Right lung (tissue), 2 donors: ENCODE measurements at regions not wholly inside any gene's neighbourhood (a gene's known extent, or its start where the extent isn't known, plus 50 kb on each side); places are given as distances from the start of the nearest gene placed in this dataset.
A peak's percentile ranks its signal among the peaks of the same experiment; 100 is the strongest.

Experiments used
- DNase-seq, 2 donors: peaks; one replicate each; pipeline ENCODE4 v3.0.0-alpha.2; 2013

- DNase-seq, result no peak
Observed at GRCh38 chr12:90899456-90900182, 55.4 kb downstream of the CCER1 start.

GRCh38 chr12:90897986-90898385 is 57.0 kb downstream of the CCER1 start:
- no peak for DNase-seq

- no peak for DNase-seq
Observed at GRCh38 chr12:90897316-90897715, 57.7 kb downstream of the CCER1 start.

- DNase-seq, result no peak
Observed at GRCh38 chr12:90896821-90897220, 58.2 kb downstream of the CCER1 start.

- DNase-seq, result no peak
Observed at GRCh38 chr12:90896164-90896563, 58.8 kb downstream of the CCER1 start.

- no peak for DNase-seq
Observed at GRCh38 chr12:90888316-90888715, 66.7 kb downstream of the CCER1 start.

- DNase-seq, result no peak
Observed at GRCh38 chr12:90883456-90883855, 71.5 kb downstream of the CCER1 start.

- DNase-seq, result no peak
Observed at GRCh38 chr12:90871726-90872096, 83.3 kb downstream of the CCER1 start.

GRCh38 chr12:90870971-90871725 is 83.8 kb downstream of the CCER1 start:
- DNase-seq, result no peak

GRCh38 chr12:90868626-90869025 is 86.3 kb downstream of the CCER1 start:
- no peak for DNase-seq

GRCh38 chr12:90859591-90859990 is 95.4 kb downstream of the CCER1 start:
- DNase-seq, result no peak

GRCh38 chr12:90858252-90858651 is 96.7 kb downstream of the CCER1 start:
- peak; percentile 29 to 35 for DNase-seq

GRCh38 chr12:90855534-90855933 is 99.4 kb downstream of the CCER1 start:
- DNase-seq, result no peak

GRCh38 chr12:90854136-90854689 is 100.8 kb downstream of the CCER1 start:
- DNase-seq, result peak; percentile 35 to 36

- DNase-seq, result no peak
Observed at GRCh38 chr12:90851800-90852718, 102.9 kb downstream of the CCER1 start.

- DNase-seq, result no peak
Observed at GRCh38 chr12:90842477-90842876, 112.5 kb downstream of the CCER1 start.

- DNase-seq, result no peak
Observed at GRCh38 chr12:90841336-90841735, 113.6 kb downstream of the CCER1 start.

- DNase-seq, result no peak
Observed at GRCh38 chr12:90839346-90839745, 115.6 kb downstream of the CCER1 start.

GRCh38 chr12:90836689-90837088 is 118.3 kb downstream of the CCER1 start:
- DNase-seq, result peak; percentile 21 to 22

- DNase-seq, result no peak
Observed at GRCh38 chr12:90833228-90833627, 121.7 kb downstream of the CCER1 start.

- no peak for DNase-seq
Observed at GRCh38 chr12:90832427-90832826, 122.5 kb downstream of the CCER1 start.

GRCh38 chr12:90831712-90832111 is 123.3 kb downstream of the CCER1 start:
- no peak for DNase-seq
